B cell (primary cell): ENCODE measurements at regions not wholly inside any gene's neighbourhood (a gene's known extent, or its start where the extent isn't known, plus 50 kb on each side); places are given as distances from the start of the nearest gene placed in this dataset.

Experiments used
- ATAC-seq: fragments of 200-7000 bp; cut with Tn5 transposase; one replicate; pipeline ENCODE4 v1.10.0; 2021; ENCODE audit warnings: low read depth, mild to moderate bottlenecking, moderate number of reproducible peaks, moderate library complexity
- CTCF ChIA-PET: fragments of 350-600 bp; sonication (Branson Sonifier 250); formaldehyde crosslinking; loops from one replicate; lab custom pipeline; 2021; ENCODE audit warnings: antibody characterized with exemption, inconsistent platforms; lab: Charles Lee
- POLR2A ChIA-PET: fragments of 350-600 bp; sonication (Branson Sonifier 250); formaldehyde crosslinking; loops from one replicate; lab custom pipeline; 2021; ENCODE audit warnings: antibody characterized with exemption; lab: Charles Lee
- DNase-seq: peaks from one replicate; pipeline ENCODE4 v3.0.0; 2013
- H2AFZ ChIP-seq: 2 replicates; pipeline ENCODE4 v1.6.1; 2012; ENCODE audit warnings: mild to moderate bottlenecking, low read depth, low read length; ENCODE audit not compliant: insufficient read depth, poor library complexity, severe bottlenecking
- H3K27ac ChIP-seq, 2 donors: 1 replicate in 1 of 2; 2 replicates in 1 of 2; pipeline ENCODE4 v1.5.1; 2012 to 2013; ENCODE audit warnings: low read length in 2 of 2, mild to moderate bottlenecking in 2 of 2, moderate library complexity in 1 of 2
- H3K27me3 ChIP-seq, 4 experiments: fragments of 200-600 bp in 1 of 4; sonication (generic) in 1 of 4; replicated peaks in 1 of 4; 1 replicate in 2 of 4; 2 replicates in 2 of 4; pipeline versions ENCODE4 v1.6.1 to v1.7.0; 2013 to 2016; ENCODE audit warnings: low read length in 3 of 4, mild to moderate bottlenecking in 2 of 4, mixed read lengths in 1 of 4, moderate library complexity in 1 of 4; ENCODE audit not compliant: insufficient read depth in 4 of 4, control insufficient read depth in 3 of 4; ENCODE audit errors: control extremely low read depth in 1 of 4
- H3K36me3 ChIP-seq, 2 experiments: replicated peaks in 1 of 2; 1 replicate in 1 of 2; 2 replicates in 1 of 2; pipeline versions ENCODE4 v1.6.1 to v1.7.1; 2013; ENCODE audit warnings: low read length in 1 of 2; ENCODE audit not compliant: insufficient read depth in 2 of 2, control insufficient read depth in 1 of 2; ENCODE audit errors: control extremely low read depth in 1 of 2, extremely low read depth in 1 of 2
- H3K4me1 ChIP-seq, 2 donors: fragments of 200-600 bp in 1 of 2; sonication (generic) in 1 of 2; 1 replicate in 1 of 2; 2 replicates in 1 of 2; pipeline versions ENCODE4 v1.5.1 to v1.6.1; 2013 to 2017; ENCODE audit warnings: low read length in 2 of 2; ENCODE audit not compliant: control insufficient read depth in 2 of 2, insufficient read depth in 2 of 2
- H3K4me2 ChIP-seq: replicated peaks from 2 replicates; pipeline ENCODE3; 2012; ENCODE audit warnings: mild to moderate bottlenecking, low read depth, low read length; ENCODE audit not compliant: poor library complexity, severe bottlenecking
- H3K4me3 ChIP-seq, 5 experiments: fragments of 200-600 bp in 1 of 5; sonication (generic) in 1 of 5; 1 replicate in 3 of 5; 2 replicates in 2 of 5; pipeline versions ENCODE4 v1.5.1 to v1.7.0; 2011 to 2016; ENCODE audit warnings: low read length in 4 of 5, mild to moderate bottlenecking in 4 of 5, low read depth in 2 of 5, control low read depth in 1 of 5, moderate library complexity in 1 of 5; ENCODE audit not compliant: insufficient read depth in 1 of 5; ENCODE audit errors: control extremely low read depth in 1 of 5, extremely low read depth in 1 of 5
- H3K79me2 ChIP-seq: fragments of 200-600 bp; sonication (generic); one replicate; pipeline ENCODE4 v1.6.0; 2016; ENCODE audit warnings: low read length; ENCODE audit not compliant: control insufficient read depth, insufficient read depth
- H3K9ac ChIP-seq: fragments of 200-600 bp; sonication (generic); 2 replicates; pipeline ENCODE4 v1.6.1; 2017; ENCODE audit warnings: mild to moderate bottlenecking, low read length, moderate library complexity
- H3K9me3 ChIP-seq, 3 donors: one replicate each; pipeline versions ENCODE4 v1.6.1 to v1.7.1; 2013; ENCODE audit warnings: low read length in 2 of 3; ENCODE audit not compliant: control insufficient read depth in 2 of 3, insufficient read depth in 1 of 3; ENCODE audit errors: control extremely low read depth in 1 of 3
- H4K20me1 ChIP-seq: 2 replicates; pipeline ENCODE4 v1.6.0; 2012; ENCODE audit warnings: mild to moderate bottlenecking, low read length; ENCODE audit not compliant: insufficient read depth, control insufficient read depth, poor library complexity, severe bottlenecking
- H3K27ac Mint-ChIP-seq: one replicate; pipeline ENCODE4 v1.8.0; 2021; ENCODE audit warnings: mixed read lengths
- H3K27me3 Mint-ChIP-seq: one replicate; pipeline ENCODE4 v1.8.0; 2021; ENCODE audit warnings: mixed read lengths
- H3K4me1 Mint-ChIP-seq: one replicate; pipeline ENCODE4 v1.8.0; 2021; ENCODE audit warnings: mixed read lengths
- H3K4me3 Mint-ChIP-seq: one replicate; pipeline ENCODE4 v1.8.0; 2021; ENCODE audit warnings: mixed read lengths
- H3K9me3 Mint-ChIP-seq: one replicate; pipeline ENCODE4 v1.8.0; 2022; ENCODE audit warnings: mixed read lengths; ENCODE audit not compliant: insufficient read depth
- EZH2 ChIP-seq: IDR thresholded peaks from 2 replicates; pipeline ENCODE4 v1.6.1; 2012; ENCODE audit warnings: borderline replicate concordance, low read depth, mild to moderate bottlenecking, moderate library complexity, low read length; ENCODE audit not compliant: insufficient read depth, poor library complexity, severe bottlenecking
- WGBS: methylation state at CpG from one replicate; pipeline ENCODE4 v1.1.5; 2013; ENCODE audit warnings: missing lambda C conversion rate; ENCODE audit not compliant: insufficient coverage; 5-methylcytosine and 5-hydroxymethylcytosine counted together
- intact Hi-C: fragments of 100-400 bp; cut with micrococcal nuclease; formaldehyde crosslinking; loops from one replicate; pipeline ENCODE4 v1.10.0; 2022
- TF ChIP-seq, protein P1 (sequence below): fragments of 200-600 bp; IDR thresholded peaks from one replicate; pipeline ENCODE4 v1.8.0; 2022; ENCODE audit warnings: antibody characterized with exemption, mild to moderate bottlenecking

DNA sequence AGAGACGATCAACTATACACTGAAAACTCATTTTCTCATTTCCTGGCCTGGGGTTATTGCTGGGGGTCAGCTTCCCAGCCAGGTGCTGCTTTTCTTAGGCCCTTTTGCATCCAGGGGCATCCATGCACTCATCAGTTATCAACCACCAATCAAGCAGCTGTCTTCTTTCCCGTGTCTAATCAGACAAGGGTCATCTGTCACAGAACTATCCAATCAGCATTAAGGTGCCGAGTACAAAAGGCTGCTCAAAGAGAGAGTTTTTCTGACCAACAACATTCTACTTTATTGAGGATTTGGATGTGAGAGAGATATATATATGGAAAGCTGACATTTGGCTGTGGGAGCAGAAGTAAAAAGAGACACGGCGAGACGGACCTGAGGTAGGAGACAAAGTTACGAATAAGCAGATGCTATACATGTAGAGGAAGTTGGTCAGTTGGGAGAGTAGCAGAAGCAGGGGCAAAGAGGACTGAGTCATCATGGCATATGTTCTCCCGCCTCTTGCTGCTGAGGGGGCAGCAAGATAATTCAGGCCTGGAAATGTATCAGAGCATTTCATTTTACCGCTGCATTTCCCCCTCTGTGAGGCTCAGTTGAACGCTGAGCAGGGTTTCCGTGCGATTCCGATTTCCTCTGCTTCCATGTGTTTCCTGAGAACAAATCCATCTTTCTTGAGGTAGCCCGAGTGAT is 129.3 kb downstream of the NUP35 start:
- Mint-ChIP-seq H3K9me3 (no peaks in the 10 kb centered on the region), H3K4me3 (no peak overlapping the region), H3K27ac (no peak overlapping the region), H3K4me1 (no peaks in the 10 kb centered on the region), H3K27me3 (no peaks in the 10 kb centered on the region)
- no peaks in the 10 kb centered on the region for H3K27me3 ChIP-seq
- no peak overlapping the region for H3K4me2 ChIP-seq
- H2AFZ ChIP-seq, result no peak overlapping the region
- ATAC-seq, result no peak
- H3K9me3 ChIP-seq, result no peaks in the 10 kb centered on the region
- H3K79me2 ChIP-seq, result no peaks in the 10 kb centered on the region
- H3K36me3 ChIP-seq, result no peaks in the 10 kb centered on the region
- POLR2A ChIA-PET, result no interaction called here
- DNase-seq, result no peak
- TF ChIP-seq, protein P1, sequence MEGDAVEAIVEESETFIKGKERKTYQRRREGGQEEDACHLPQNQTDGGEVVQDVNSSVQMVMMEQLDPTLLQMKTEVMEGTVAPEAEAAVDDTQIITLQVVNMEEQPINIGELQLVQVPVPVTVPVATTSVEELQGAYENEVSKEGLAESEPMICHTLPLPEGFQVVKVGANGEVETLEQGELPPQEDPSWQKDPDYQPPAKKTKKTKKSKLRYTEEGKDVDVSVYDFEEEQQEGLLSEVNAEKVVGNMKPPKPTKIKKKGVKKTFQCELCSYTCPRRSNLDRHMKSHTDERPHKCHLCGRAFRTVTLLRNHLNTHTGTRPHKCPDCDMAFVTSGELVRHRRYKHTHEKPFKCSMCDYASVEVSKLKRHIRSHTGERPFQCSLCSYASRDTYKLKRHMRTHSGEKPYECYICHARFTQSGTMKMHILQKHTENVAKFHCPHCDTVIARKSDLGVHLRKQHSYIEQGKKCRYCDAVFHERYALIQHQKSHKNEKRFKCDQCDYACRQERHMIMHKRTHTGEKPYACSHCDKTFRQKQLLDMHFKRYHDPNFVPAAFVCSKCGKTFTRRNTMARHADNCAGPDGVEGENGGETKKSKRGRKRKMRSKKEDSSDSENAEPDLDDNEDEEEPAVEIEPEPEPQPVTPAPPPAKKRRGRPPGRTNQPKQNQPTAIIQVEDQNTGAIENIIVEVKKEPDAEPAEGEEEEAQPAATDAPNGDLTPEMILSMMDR, result no peak
- no peak for TF ChIP-seq EZH2
- H4K20me1 ChIP-seq, result no peaks in the 10 kb centered on the region
- H3K4me1 ChIP-seq, result no peaks in the 10 kb centered on the region
- H3K9ac ChIP-seq, result no peak overlapping the region
- no peak overlapping the region for H3K4me3 ChIP-seq
- 88% methylated on average over 11 of the region's 14 CpGs for WGBS
- intact Hi-C loops, result no loop called here
- H3K27ac ChIP-seq, result no peak overlapping the region
- CTCF ChIA-PET, result no interaction called here

DNA sequence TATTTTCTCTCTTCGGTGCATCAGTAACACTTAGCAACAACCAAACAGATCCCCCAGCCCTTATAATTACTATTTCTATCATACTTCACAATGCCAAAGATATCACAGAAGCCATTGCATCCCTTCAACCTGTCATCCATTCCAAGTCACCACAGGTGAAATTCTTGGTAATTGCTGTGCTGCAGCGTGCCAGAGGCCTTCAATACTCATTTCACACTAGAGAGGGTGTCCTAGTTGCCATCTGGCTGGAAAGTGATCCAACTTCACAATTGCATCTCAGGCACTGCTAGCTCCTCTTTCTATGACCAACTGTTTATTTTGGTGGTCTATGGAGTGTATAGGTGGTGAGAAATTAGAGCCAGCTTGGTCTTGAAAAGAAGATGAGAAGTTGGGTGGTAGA is 131.2 kb downstream of the NUP35 start:
- H3K4me1 Mint-ChIP-seq, result no peaks in the 10 kb centered on the region
- Histone ChIP-seq H3K4me3 (no peak overlapping the region), H3K4me1 (no peaks in the 10 kb centered on the region), H3K36me3 (no peaks in the 10 kb centered on the region), H3K4me2 (no peak overlapping the region), H3K9me3 (peaks cover 0 to under 1% (median 0%) of the 10 kb centered on the region in 3 donors), H2AFZ (no peak overlapping the region), H3K9ac (no peak overlapping the region), H3K79me2 (no peaks in the 10 kb centered on the region), H3K27ac (no peak overlapping the region), H3K27me3 (no peaks in the 10 kb centered on the region), H4K20me1 (no peaks in the 10 kb centered on the region)
- intact Hi-C loops, result no loop called here
- no peak for TF ChIP-seq EZH2
- TF ChIP-seq, protein P1, result no peak
- no peak overlapping the region for H3K27ac Mint-ChIP-seq
- ChIA-PET CTCF (no interaction called here), POLR2A (no interaction called here)
- DNase-seq (no peak), ATAC-seq (no peak)
- H3K4me3 Mint-ChIP-seq, result no peak overlapping the region
- WGBS, result 100% methylated on average over 2 of the region's 2 CpGs
- H3K9me3 Mint-ChIP-seq, result no peaks in the 10 kb centered on the region
- H3K27me3 Mint-ChIP-seq, result no peaks in the 10 kb centered on the region
